ENCODE measurements at regions not wholly inside any gene's neighbourhood (a gene's known extent, or its start where the extent isn't known, plus 50 kb on each side); places are given as distances from the start of the nearest gene placed in this dataset.

DNA sequence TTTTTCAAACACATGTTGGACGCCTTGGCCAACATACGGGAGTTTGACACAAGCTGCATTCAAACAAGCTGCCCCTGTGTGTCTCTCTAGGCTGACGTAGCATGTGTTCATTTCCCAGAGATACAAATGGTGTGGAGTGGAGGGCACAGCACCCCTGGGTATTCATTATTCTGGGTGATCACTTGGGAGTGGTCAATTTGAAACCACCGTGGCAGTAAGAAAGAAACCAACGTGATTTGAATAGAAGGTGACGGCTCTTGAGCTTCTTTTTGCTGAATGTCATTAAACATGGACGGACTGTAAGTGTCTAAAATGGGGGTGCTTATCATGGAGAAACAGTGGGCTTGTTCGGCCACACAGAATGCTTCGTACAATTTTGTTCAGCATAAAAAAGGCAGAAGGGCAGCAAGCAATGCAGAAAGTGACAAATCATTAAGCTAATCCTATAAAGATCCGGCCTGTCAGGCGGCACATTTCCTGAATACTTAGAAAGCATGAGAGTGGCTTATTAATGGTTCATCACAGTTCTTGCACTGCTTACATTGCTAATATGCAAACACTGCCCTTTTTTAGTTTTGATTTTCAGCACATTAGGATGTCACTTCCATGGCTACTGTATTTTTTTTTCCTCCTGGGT is 1261.9 kb upstream of the CITED2 start:
- Histone ChIP-seq H2AFZ (ENCODE audit: low read depth, low read length) (no peak overlapping the region), H3K4me3 (no peak overlapping the region), H3K27me3 (ENCODE audit: control insufficient read depth in 2 of 2, insufficient read depth in 2 of 2, low read length in 2 of 2) (no peaks in the 10 kb centered on the region), H3K4me2 (ENCODE audit: insufficient read depth, low read length) (no peak overlapping the region), H3K27ac (ENCODE audit: extremely low read depth, low read depth, low read length) (no peak overlapping the region), H3K9me1 (ENCODE audit: control insufficient read depth, insufficient read depth, low read length) (no peaks in the 10 kb centered on the region), H3K36me3 (ENCODE audit: control insufficient read depth, insufficient read depth, low read length) (no peaks in the 10 kb centered on the region), H3K9ac (ENCODE audit: insufficient read depth in 1 of 2, low read depth in 2 of 2, low read length in 2 of 2) (no peak overlapping the region), H3K4me1 (replicated peaks in 1 of 2; ENCODE audit: control insufficient read depth in 2 of 2, insufficient read depth in 2 of 2, low read length in 2 of 2) (no peaks in the 10 kb centered on the region), H4K20me1 (replicated peaks; ENCODE audit: control insufficient read depth, insufficient read depth, low read length) (no peaks in the 10 kb centered on the region), H3K79me2 (ENCODE audit: control insufficient read depth, insufficient read depth, low read length) (no peaks in the 10 kb centered on the region), H3K9me3 (replicated peaks; ENCODE audit: control insufficient read depth, insufficient read depth, low read depth, low read length) (no peaks in the 10 kb centered on the region)
- 27% methylated on average over 11 of the region's 11 CpGs for WGBS (ENCODE audit: insufficient coverage, low coverage, missing lambda C conversion rate)
- FAIRE-seq, result no peak
- ChIA-PET CTCF (ENCODE audit: low intra/inter-chr PET ratio) (no interaction called here), POLR2A (interaction anchor here (0.6 kb wide), 1 partner anchor 29 kb away, joined by 3 read pairs; no protein-coding TSS in a partner anchor)
- no peak for DNase-seq (ENCODE audit: extremely low read depth in 1 of 4, low spot score in 3 of 4)
- intact Hi-C loops (cut with micrococcal nuclease), result no loop called here
- no peak for TF ChIP-seq HMG20A (CRISPR knock-in tag; conservative IDR thresholded peaks at IDR 0.05)
- no TSS peak for BruUV-seq (replicated peaks)
- in situ Hi-C loops (cut with MboI), result no loop called here
- no peak for ATAC-seq

DNA sequence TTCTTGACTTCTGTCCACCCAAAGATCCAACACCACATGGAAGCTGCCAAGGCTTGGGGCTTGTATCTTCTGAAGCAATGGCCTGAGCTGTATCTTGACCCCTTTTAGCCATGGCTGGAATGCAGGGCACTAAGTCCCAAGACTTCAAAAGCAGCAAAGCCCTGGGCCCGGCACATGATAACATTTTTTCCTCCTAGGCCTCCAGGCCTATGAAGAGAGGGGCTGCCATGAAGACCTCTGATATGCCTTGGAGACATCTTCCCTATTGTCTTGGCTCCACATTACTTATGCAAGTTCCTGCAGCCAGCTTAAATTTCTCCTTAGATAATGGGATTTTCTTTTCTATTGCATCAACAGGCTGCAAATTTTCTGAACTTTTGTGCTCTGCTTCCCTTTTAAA is 1252.6 kb upstream of the CITED2 start:
- intact Hi-C loops (cut with micrococcal nuclease), result no loop called here
- FAIRE-seq (no peak), ATAC-seq (no peak), DNase-seq (ENCODE audit: extremely low read depth in 1 of 4, low spot score in 3 of 4) (no peak)
- Histone ChIP-seq H3K9me1 (ENCODE audit: control insufficient read depth, insufficient read depth, low read length) (no peaks in the 10 kb centered on the region), H3K79me2 (ENCODE audit: control insufficient read depth, insufficient read depth, low read length) (no peaks in the 10 kb centered on the region), H3K27me3 (ENCODE audit: control insufficient read depth in 2 of 2, insufficient read depth in 2 of 2, low read length in 2 of 2) (no peaks in the 10 kb centered on the region), H3K4me3 (no peak overlapping the region), H2AFZ (ENCODE audit: low read depth, low read length) (no peak overlapping the region), H3K4me2 (ENCODE audit: insufficient read depth, low read length) (no peak overlapping the region), H3K4me1 (replicated peaks in 1 of 2; ENCODE audit: control insufficient read depth in 2 of 2, insufficient read depth in 2 of 2, low read length in 2 of 2) (no peaks in the 10 kb centered on the region), H3K9ac (ENCODE audit: insufficient read depth in 1 of 2, low read depth in 2 of 2, low read length in 2 of 2) (no peak overlapping the region), H3K36me3 (ENCODE audit: control insufficient read depth, insufficient read depth, low read length) (no peaks in the 10 kb centered on the region), H4K20me1 (replicated peaks; ENCODE audit: control insufficient read depth, insufficient read depth, low read length) (no peaks in the 10 kb centered on the region), H3K27ac (ENCODE audit: extremely low read depth, low read depth, low read length) (no peak overlapping the region), H3K9me3 (replicated peaks; ENCODE audit: control insufficient read depth, insufficient read depth, low read depth, low read length) (no peaks in the 10 kb centered on the region; the same call in 1 of the 2 replicates)
- WGBS (ENCODE audit: insufficient coverage, low coverage, missing lambda C conversion rate), result 50% methylated on average over 1 of the region's 1 CpG
- POLR2A ChIA-PET, result no interaction called here
- in situ Hi-C loops (cut with MboI), result no loop called here
- CTCF ChIA-PET (ENCODE audit: low intra/inter-chr PET ratio), result no interaction called here
- BruUV-seq (replicated peaks), result no TSS peak
- TF ChIP-seq, protein P1, sequence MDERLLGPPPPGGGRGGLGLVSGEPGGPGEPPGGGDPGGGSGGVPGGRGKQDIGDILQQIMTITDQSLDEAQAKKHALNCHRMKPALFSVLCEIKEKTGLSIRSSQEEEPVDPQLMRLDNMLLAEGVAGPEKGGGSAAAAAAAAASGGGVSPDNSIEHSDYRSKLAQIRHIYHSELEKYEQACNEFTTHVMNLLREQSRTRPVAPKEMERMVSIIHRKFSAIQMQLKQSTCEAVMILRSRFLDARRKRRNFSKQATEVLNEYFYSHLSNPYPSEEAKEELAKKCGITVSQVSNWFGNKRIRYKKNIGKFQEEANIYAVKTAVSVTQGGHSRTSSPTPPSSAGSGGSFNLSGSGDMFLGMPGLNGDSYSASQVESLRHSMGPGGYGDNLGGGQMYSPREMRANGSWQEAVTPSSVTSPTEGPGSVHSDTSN (CRISPR knock-in tag; IDR thresholded peaks at IDR 0.05; ENCODE audit: low read depth), result no peak
- TF ChIP-seq, protein P1 (tag; conservative IDR thresholded peaks at IDR 0.05; ENCODE audit: low read depth), result no peak
- TF ChIP-seq SMAD2 (IDR thresholded peaks at IDR 0.05; ENCODE audit: low read depth, low read length) (no peak), ZNF57 (CRISPR knock-in tag; IDR thresholded peaks at IDR 0.05) (no peak), ZNF696 (CRISPR knock-in tag; conservative IDR thresholded peaks at IDR 0.05) (no peak)
- TF ChIP-seq, protein P2, sequence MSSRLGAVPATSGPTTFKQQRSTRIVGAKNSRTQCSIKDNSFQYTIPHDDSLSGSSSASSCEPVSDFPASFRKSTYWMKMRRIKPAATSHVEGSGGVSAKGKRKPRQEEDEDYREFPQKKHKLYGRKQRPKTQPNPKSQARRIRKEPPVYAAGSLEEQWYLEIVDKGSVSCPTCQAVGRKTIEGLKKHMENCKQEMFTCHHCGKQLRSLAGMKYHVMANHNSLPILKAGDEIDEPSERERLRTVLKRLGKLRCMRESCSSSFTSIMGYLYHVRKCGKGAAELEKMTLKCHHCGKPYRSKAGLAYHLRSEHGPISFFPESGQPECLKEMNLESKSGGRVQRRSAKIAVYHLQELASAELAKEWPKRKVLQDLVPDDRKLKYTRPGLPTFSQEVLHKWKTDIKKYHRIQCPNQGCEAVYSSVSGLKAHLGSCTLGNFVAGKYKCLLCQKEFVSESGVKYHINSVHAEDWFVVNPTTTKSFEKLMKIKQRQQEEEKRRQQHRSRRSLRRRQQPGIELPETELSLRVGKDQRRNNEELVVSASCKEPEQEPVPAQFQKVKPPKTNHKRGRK (tag; IDR thresholded peaks at IDR 0.05), result no peak

Measured in K562 (cell line).